ENCODE measurements at regions not wholly inside any gene's neighbourhood (a gene's known extent, or its start where the extent isn't known, plus 50 kb on each side); places are given as distances from the start of the nearest gene placed in this dataset.

DNA sequence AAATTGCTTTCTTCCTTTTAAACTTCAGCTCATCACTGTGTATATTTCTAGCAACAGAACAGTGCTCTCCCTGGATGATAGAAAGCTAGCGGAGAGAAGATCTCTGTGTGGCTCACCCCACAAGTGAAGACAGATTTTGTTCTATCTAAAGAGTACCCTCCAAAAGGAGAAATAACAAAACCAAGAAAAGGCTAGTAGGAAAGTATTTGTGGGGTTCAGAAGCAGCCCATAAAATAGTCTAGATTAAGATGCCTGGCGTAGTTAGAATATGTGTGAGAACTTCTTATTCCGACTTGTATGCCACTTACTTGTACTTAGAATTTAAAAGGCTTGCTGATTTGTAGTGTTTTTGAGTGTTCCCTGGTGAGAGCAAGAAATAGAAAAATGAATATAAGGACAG is 214.9 kb upstream of the IL12A start:
- Mint-ChIP-seq H3K27ac (no peak overlapping the region), H3K27me3 (ENCODE audit: low read depth) (peaks cover 33% of the 10 kb centered on the region)

DNA sequence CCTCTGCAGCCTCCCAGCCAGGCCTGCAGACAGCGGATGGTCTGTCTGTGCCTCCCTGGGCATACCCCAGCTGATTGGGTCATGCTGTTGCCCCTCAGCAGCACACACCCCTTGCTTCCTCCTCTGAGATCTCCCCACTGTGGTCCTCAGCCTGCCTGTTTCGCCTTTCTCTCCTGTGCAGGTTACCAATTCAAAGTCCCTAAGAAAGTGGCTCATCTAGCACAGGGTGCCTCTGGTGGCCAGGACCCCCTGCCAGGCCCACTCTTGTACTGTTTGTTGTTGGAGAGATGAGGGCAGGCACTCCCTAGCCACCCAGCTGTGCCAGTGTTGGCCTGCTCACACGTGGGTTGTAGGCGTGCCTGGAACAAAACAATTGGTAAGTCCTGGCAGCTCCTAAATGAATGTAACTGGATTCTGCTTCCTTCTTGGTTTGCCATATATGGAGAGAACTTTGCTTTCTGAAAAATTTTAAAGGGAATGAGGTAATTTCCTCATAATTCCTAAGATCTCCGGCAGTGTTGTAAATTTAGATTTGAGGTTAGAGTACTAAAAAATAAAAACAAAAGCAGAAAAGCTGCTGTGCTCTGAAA is 213.2 kb upstream of the IL12A start:
- Mint-ChIP-seq H3K9me3 (no peaks in the 10 kb centered on the region), H3K4me3 (no peak overlapping the region), H3K36me3 (ENCODE audit: low read depth) (no peaks in the 10 kb centered on the region), H3K27ac (no peak overlapping the region), H3K4me1 (ENCODE audit: low read depth) (no peaks in the 10 kb centered on the region), H3K27me3 (ENCODE audit: low read depth) (peaks cover 36% of the 10 kb centered on the region)

More for the DNA sequence above, 214.9 kb upstream of the IL12A start:
- Mint-ChIP-seq H3K36me3 (ENCODE audit: low read depth) (no peaks in the 10 kb centered on the region), H3K4me1 (ENCODE audit: low read depth) (no peaks in the 10 kb centered on the region), H3K9me3 (no peaks in the 10 kb centered on the region), H3K4me3 (no peak overlapping the region)

DNA sequence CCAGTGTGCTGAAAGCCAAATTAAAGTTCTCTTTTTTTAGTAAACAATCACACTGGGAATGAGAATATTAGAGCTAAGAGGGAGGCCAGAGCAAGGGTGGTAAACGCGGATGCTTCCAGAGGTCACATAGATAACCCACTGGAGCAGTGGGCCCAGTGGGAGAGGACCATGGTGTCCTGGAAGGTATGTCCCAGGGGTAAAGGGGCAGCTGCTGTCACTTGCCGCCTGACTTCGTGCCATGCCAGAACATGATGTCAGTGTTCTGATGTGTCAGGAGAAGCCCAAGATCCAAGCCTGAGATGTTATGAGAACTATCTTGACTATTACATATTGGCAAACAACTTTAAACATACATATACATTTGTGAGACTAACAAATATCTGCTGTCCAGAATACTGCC is 211.9 kb upstream of the IL12A start:
- H3K4me1 Mint-ChIP-seq (ENCODE audit: low read depth): no peaks in the 10 kb centered on the region

DNA sequence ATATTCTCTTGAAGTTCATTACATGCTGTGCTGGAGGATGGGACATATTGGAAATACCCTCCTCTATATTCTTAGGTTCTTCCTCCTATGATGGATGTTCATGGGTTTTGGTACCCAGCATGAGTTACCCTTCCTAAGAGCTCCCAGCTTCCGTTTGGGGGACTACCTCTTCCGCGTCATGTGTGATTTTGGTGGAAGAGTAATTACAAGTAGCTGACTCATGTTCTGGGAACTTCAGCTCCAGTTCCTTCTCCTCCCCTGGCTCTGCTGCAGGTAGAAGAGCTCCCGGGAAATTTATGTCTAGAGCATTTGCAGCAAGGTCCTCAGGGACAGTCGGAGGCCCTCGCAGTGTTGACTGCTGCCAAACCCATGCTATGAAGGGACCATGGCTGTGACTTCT is 208.8 kb upstream of the IL12A start:
- no peak overlapping the region for H3K4me3 Mint-ChIP-seq
- H3K4me1 Mint-ChIP-seq (ENCODE audit: low read depth): no peaks in the 10 kb centered on the region
- no peaks in the 10 kb centered on the region for H3K36me3 Mint-ChIP-seq (ENCODE audit: low read depth)
- no peak overlapping the region for H3K27ac Mint-ChIP-seq
- H3K9me3 Mint-ChIP-seq: no peaks in the 10 kb centered on the region
- H3K27me3 Mint-ChIP-seq (ENCODE audit: low read depth): peaks cover 22% of the 10 kb centered on the region

More for the DNA sequence above, 211.9 kb upstream of the IL12A start:
- no peak overlapping the region for H3K27ac Mint-ChIP-seq
- no peaks in the 10 kb centered on the region for H3K36me3 Mint-ChIP-seq (ENCODE audit: low read depth)
- H3K4me3 Mint-ChIP-seq: no peak overlapping the region
- peaks cover 36% of the 10 kb centered on the region for H3K27me3 Mint-ChIP-seq (ENCODE audit: low read depth)
- no peaks in the 10 kb centered on the region for H3K9me3 Mint-ChIP-seq

DNA sequence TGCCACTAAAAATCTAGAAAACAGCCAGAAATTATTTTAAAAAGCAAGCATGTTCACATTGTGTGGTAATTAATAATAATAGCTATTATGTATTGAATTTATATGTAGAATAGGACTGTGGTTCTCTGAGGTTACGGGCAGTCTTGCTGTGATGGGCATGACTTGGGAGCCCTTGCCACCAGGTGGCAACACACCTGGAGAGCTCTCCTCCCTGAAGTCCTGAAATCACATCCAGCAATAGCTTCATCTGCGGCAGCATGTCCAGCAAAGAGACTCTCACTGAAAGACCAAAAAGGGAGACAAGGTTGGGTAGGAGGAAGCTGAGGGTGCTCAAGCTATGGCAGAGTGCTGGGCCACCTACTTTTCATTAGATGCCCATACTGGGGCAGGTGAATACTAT is 206.8 kb upstream of the IL12A start:
- Mint-ChIP-seq H3K27ac (no peak overlapping the region), H3K4me1 (ENCODE audit: low read depth) (no peaks in the 10 kb centered on the region), H3K27me3 (ENCODE audit: low read depth) (peaks cover 9% of the 10 kb centered on the region), H3K4me3 (no peak overlapping the region), H3K9me3 (no peaks in the 10 kb centered on the region), H3K36me3 (ENCODE audit: low read depth) (no peaks in the 10 kb centered on the region)

DNA sequence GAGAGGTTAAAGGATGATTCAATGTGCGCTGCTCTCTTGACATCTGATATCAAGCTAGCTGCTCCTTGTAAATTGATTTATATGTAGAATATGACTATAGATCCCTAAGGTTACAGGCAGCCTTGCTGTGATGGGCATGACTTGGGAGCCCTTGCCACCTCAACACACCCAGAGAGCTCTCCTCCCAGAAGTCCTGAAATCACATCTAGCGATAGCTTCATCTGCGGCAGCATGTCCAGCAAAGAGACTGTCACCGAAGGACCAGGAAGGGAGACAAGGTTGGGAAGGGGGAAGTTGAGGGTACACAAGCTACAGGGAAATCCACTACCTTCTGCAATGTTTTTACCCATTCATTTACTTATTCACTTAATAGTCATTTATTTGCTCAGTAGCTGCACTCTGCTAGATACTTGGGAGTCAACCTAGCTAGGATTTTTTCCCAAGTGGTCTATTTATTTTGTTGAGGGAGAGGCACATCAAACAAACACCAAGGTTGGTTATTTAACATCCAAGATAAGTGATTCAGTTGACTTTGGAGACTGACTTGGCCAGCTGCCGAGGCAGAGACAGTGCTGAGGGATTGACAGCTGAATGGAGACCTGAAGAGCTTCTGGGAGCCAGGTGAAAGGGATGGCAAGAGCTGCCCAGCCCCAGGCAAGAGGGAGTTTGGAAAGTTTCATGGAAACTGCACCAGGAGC is 205.8 kb upstream of the IL12A start:
- H3K9me3 Mint-ChIP-seq: no peaks in the 10 kb centered on the region
- no peak overlapping the region for H3K27ac Mint-ChIP-seq
- no peaks in the 10 kb centered on the region for H3K36me3 Mint-ChIP-seq (ENCODE audit: low read depth)
- no peak overlapping the region for H3K4me3 Mint-ChIP-seq
- no peaks in the 10 kb centered on the region for H3K4me1 Mint-ChIP-seq (ENCODE audit: low read depth)
- peaks cover 9% of the 10 kb centered on the region for H3K27me3 Mint-ChIP-seq (ENCODE audit: low read depth)

DNA sequence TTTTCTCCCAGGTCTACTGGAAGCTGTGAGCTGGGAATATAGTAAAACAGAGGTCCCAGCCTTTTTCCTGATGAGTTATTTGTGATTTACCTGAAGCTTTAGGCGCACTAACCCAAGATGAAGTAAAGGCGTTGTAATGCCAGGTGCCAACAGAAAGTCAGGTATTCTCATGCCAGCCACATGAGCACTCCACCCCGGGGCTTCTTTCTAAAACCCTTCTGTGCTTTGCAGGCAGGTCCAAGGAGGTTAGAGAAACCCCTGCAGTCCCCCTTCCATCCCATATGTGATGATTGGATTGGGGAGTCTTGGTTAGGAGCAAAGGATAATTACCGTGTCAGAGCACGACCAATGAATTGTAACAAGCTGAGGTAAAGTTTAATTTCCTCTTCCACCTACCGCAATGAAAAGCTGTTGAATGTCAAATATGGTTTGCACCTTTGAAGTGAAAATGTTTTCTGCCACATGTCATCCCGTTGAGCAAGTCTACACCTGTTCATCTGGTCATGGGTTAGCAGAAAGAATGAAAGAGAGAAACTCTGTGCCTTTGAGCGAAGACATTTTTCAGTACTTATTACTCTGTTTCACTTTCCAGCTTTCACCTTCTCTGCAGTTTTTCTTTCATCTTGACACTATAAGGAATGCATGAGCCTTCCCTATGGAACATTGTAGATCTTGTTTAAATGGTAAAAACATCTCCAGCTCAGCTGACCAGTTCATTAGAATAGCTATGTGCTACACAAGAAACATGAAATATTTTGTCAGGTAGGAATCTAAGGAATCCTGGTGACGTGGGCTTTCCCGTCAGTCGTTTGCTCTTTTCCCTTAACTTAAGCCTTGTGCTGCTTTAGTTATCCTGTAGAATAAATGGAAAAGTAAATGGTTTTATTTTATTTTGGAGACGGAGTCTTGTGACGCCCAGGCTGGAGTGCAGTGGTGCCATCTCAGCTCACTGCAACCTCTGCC is 204.6 kb upstream of the IL12A start:
- Mint-ChIP-seq H3K4me3 (no peak overlapping the region), H3K27me3 (ENCODE audit: low read depth) (peaks cover 4% of the 10 kb centered on the region), H3K4me1 (ENCODE audit: low read depth) (no peaks in the 10 kb centered on the region), H3K9me3 (no peaks in the 10 kb centered on the region), H3K27ac (no peak overlapping the region), H3K36me3 (ENCODE audit: low read depth) (no peaks in the 10 kb centered on the region)

DNA sequence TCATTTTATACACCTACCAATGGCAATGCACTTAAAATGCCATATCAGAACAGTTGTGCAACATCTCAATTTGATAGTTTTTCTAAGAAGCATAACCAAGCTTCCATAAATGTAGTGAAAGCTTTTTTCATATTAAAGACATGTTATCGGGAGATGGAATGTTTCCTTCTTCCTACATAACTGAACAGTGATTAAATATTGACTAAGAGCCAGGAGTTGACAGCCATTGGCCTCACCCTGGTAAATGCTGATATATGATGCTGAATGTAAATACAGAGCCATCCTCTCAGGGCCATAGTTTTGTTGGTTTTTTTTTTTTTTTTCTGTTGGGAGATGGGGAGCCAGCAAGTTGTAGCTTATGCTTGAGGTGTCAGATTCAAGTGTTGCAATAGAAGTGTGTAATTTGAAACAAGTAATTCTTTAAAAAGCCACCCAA is 203.3 kb upstream of the IL12A start:
- Mint-ChIP-seq H3K4me3 (no peak overlapping the region), H3K36me3 (ENCODE audit: low read depth) (no peaks in the 10 kb centered on the region), H3K4me1 (ENCODE audit: low read depth) (no peaks in the 10 kb centered on the region), H3K9me3 (no peaks in the 10 kb centered on the region), H3K27me3 (ENCODE audit: low read depth) (peaks cover 4% of the 10 kb centered on the region), H3K27ac (no peak overlapping the region)

DNA sequence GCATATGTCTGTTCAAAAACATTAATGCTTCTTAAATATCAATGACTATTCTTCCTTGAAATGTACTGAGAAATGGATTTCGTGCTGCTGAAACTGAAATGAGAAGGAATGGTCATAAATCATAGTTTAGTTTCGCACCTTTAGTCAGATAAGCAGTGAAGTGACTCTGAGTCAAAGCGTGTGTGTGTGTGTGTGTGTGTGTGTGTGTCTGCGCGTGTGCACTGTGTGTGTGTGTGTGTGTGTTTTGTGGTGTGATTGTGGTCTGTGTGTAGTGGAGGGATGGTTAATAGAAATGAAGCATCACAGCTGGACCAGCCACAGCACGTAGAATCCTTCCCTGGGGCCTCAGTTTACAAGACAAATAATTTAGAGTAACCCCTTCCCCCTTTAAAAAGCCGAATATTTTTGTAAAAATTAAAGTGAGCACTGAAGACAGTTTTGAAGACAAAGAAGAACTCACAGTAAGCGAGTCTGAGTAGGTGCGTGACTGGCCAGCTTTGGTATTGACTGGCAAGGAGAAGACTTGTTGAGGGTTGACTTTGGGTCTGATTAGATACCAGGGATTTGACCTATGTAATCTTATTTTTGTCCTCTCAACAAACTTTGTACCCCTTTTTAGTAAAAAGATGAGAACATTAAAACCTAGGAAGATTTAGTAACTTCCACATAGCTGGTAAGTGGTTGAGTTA is 202.0 kb upstream of the IL12A start:
- Mint-ChIP-seq H3K9me3 (no peaks in the 10 kb centered on the region), H3K27ac (no peak overlapping the region), H3K27me3 (ENCODE audit: low read depth) (peaks cover 4% of the 10 kb centered on the region), H3K4me3 (no peak overlapping the region), H3K4me1 (ENCODE audit: low read depth) (no peaks in the 10 kb centered on the region), H3K36me3 (ENCODE audit: low read depth) (no peaks in the 10 kb centered on the region)

DNA sequence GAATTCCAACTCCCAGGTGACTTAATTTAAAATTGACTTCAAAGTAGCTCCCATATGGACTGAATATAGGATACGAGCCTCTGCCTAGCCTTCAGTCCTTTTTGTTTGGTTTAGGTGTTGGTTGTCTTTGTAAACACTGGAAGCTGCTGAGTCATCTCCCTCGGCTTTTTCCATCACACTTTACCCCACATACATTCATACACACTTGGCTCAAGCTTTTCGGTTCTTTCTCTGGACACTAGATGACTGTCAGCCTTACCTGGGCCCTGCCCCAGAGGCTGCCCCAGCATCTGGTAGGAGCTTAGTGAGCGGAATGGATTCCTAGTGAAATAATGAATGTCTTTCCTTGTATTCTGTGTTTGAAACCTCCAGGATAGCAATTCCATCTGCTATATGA is 201.5 kb upstream of the IL12A start:
- peaks cover 4% of the 10 kb centered on the region for H3K27me3 Mint-ChIP-seq (ENCODE audit: low read depth)

DNA sequence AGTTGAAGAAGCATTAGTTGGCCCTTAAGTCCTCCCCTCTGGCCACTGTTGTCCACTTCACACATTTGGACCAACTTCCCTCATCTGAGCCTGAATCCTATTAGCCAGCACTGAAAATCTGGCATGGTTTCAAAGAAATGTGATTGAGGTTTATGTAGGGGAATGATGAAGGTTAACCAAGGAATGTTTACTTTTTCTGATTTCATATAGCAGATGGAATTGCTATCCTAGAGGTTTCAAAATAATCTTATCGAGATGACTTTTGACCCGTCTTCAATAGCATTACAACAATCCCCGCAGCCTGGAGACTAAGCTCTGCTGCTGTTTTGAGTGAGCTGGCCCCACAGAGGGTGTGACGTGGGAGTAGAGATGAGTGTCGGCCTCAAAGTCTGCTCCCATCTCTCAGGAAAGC is 200.8 kb upstream of the IL12A start:
- Mint-ChIP-seq H3K9me3 (no peaks in the 10 kb centered on the region), H3K27me3 (ENCODE audit: low read depth) (peaks cover 4% of the 10 kb centered on the region), H3K27ac (no peak overlapping the region), H3K4me1 (ENCODE audit: low read depth) (no peaks in the 10 kb centered on the region), H3K36me3 (ENCODE audit: low read depth) (no peaks in the 10 kb centered on the region), H3K4me3 (no peak overlapping the region)

More for the DNA sequence above, 201.5 kb upstream of the IL12A start:
- Mint-ChIP-seq H3K9me3 (no peaks in the 10 kb centered on the region), H3K4me3 (no peak overlapping the region), H3K4me1 (ENCODE audit: low read depth) (no peaks in the 10 kb centered on the region), H3K27ac (no peak overlapping the region), H3K36me3 (ENCODE audit: low read depth) (no peaks in the 10 kb centered on the region)

DNA sequence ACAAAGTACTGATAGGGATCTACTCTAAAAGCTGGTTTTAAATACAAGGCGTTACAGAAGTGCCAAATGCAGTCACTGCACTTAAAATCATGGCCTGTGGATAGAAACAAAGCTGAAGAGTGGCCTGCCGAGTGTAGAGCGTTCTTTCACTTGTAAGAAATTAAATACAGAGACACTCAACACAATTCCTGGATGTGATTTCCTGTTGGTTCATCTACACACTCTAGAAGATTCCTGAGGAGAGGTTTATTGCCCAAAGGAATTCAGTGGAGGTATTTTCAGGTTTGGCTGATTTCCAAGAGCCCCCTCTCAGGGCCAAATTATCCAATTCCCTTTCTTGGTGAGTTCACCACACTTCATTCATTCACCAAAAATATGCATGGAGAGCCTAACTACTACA is 200.3 kb upstream of the IL12A start:
- Mint-ChIP-seq H3K4me3 (no peak overlapping the region), H3K4me1 (ENCODE audit: low read depth) (no peaks in the 10 kb centered on the region), H3K9me3 (no peaks in the 10 kb centered on the region), H3K36me3 (ENCODE audit: low read depth) (no peaks in the 10 kb centered on the region), H3K27ac (no peak overlapping the region), H3K27me3 (ENCODE audit: low read depth) (peaks cover 4% of the 10 kb centered on the region)

DNA sequence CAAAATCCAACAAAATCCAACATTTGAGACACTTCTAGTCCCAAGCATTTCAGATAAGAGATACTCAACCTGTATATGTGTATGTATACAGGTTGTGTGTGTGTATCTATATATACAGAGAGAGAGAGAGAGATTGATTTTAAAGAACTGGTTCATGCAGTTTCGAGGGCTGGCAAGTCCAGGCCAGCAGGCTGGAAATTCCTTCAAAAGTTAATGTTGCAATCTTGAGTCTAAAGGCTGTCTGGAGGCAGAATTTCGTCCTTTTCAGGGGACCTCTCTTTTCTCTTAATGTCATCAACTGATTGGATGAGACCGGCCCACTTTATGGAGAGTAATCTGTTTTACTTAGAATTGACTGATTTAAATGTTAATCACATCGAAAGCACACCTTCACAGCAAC is 199.6 kb upstream of the IL12A start:
- Mint-ChIP-seq H3K27ac (no peak overlapping the region), H3K4me3 (no peak overlapping the region), H3K36me3 (ENCODE audit: low read depth) (no peaks in the 10 kb centered on the region), H3K27me3 (ENCODE audit: low read depth) (peaks cover 4% of the 10 kb centered on the region), H3K4me1 (ENCODE audit: low read depth) (no peaks in the 10 kb centered on the region), H3K9me3 (no peaks in the 10 kb centered on the region)

Measured in T-helper 1 cell treated with Interleukin-12 subunit alpha and Interleukin-12 subunit beta and Interleukin-4 antibody, amounts not matched to agents 30 μg/mL and 1 μg/mL, for 36 hours (primary cell).